ENCODE measurements at regions not wholly inside any gene's neighbourhood (a gene's known extent, or its start where the extent isn't known, plus 50 kb on each side); places are given as distances from the start of the nearest gene placed in this dataset.

- TF ChIP-seq CTCF (IDR thresholded peaks at IDR 0.05) (peak in 3 of 4 experiments; percentile 59 to 80 (median 63)), POLR2A (IDR thresholded peaks at IDR 0.05) (peak; percentile 51 to 66), POLR2AphosphoS5 (IDR thresholded peaks at IDR 0.05) (peak; percentile 81 to 88 (median 84)), EP300 (IDR thresholded peaks at IDR 0.05) (peak in 2 of 4 donors; percentile 30 to 58)
Observed at GRCh38 chr7:25854608-25855497, 297.1 kb upstream of the NFE2L3 start.

All from sigmoid colon (tissue), 4 donors.